Memory B cell (primary cell): ENCODE measurements at regions not wholly inside any gene's neighbourhood (a gene's known extent, or its start where the extent isn't known, plus 50 kb on each side); places are given as distances from the start of the nearest gene placed in this dataset.

Experiments used
- ATAC-seq: fragments of 150-1000 bp; cut with Tn5 transposase; 2 replicates; pipeline ENCODE4 v1.10.0; 2021; ENCODE audit warnings: low read depth, mild to moderate bottlenecking, moderate library complexity
- DNase-seq, 2 donors: peaks; one replicate each; pipeline ENCODE4 v3.0.0; 2022; ENCODE audit warnings: low spot score in 2 of 2
- H3K27ac Mint-ChIP-seq: one replicate; pipeline ENCODE4 v1.8.0; 2022; ENCODE audit warnings: mild to moderate bottlenecking, moderate library complexity, mixed read lengths
- H3K27me3 Mint-ChIP-seq: one replicate; pipeline ENCODE4 v1.8.0; 2022; ENCODE audit warnings: mixed read lengths
- H3K36me3 Mint-ChIP-seq: one replicate; pipeline ENCODE4 v1.8.0; 2022; ENCODE audit warnings: mild to moderate bottlenecking, mixed read lengths
- H3K4me1 Mint-ChIP-seq: one replicate; pipeline ENCODE4 v1.8.0; 2022; ENCODE audit warnings: mixed read lengths
- H3K4me3 Mint-ChIP-seq: one replicate; pipeline ENCODE4 v1.8.0; 2022; ENCODE audit warnings: mild to moderate bottlenecking, moderate library complexity, mixed read lengths
- H3K9me3 Mint-ChIP-seq: one replicate; pipeline ENCODE4 v1.8.0; 2022; ENCODE audit warnings: mixed read lengths

- Mint-ChIP-seq H3K4me3 (no peak overlapping the region), H3K27ac (no peak overlapping the region), H3K27me3 (no peaks in the 10 kb centered on the region), H3K9me3 (no peaks in the 10 kb centered on the region), H3K36me3 (no peaks in the 10 kb centered on the region), H3K4me1 (no peaks in the 10 kb centered on the region)
- no peak for DNase-seq
- no peak for ATAC-seq
These were observed 107.1 kb upstream of the LGSN start for GRCh38 chr6:63426844-63427243.

GRCh38 chr6:63427951-63428350 lies 108.2 kb upstream of the LGSN start:
- Mint-ChIP-seq H3K9me3 (no peaks in the 10 kb centered on the region), H3K4me1 (no peaks in the 10 kb centered on the region), H3K27ac (no peak overlapping the region), H3K36me3 (no peaks in the 10 kb centered on the region), H3K27me3 (no peaks in the 10 kb centered on the region), H3K4me3 (no peak overlapping the region)
- DNase-seq (no peak), ATAC-seq (no peak)

GRCh38 chr6:63430985-63431519 lies 111.3 kb upstream of the LGSN start:
- Mint-ChIP-seq H3K27me3 (no peaks in the 10 kb centered on the region), H3K4me1 (no peaks in the 10 kb centered on the region), H3K27ac (no peak overlapping the region), H3K4me3 (no peak overlapping the region), H3K9me3 (no peaks in the 10 kb centered on the region), H3K36me3 (no peaks in the 10 kb centered on the region)
- DNase-seq (no peak), ATAC-seq (no peak)

DNA sequence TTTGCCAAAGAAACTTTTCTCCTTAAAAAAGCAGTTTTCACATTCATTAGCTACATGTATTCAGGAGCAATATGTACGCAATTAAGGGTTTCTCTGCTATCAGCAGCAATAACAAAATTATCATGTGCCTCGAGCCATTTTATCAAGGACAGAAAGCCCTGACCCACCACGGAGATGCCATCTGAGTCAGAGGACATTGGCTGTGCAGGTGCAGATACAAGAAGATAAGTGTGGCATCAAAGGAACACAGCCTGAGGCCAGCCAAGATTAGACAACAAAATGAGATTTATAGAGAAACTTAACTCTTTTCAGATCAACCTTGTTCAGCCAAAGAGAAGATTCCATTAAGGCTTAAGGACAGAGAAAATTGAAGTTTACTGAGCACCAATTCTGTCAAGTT lies 115.2 kb upstream of the LGSN start:
- Mint-ChIP-seq H3K9me3 (no peaks in the 10 kb centered on the region), H3K4me3 (no peak overlapping the region), H3K4me1 (no peaks in the 10 kb centered on the region), H3K36me3 (no peaks in the 10 kb centered on the region), H3K27ac (no peak overlapping the region), H3K27me3 (no peaks in the 10 kb centered on the region)
- ATAC-seq (no peak), DNase-seq (no peak)

GRCh38 chr6:63436356-63436755 lies 116.6 kb upstream of the LGSN start:
- Mint-ChIP-seq H3K9me3 (no peaks in the 10 kb centered on the region), H3K27me3 (no peaks in the 10 kb centered on the region), H3K4me3 (no peak overlapping the region), H3K4me1 (peaks cover 3% of the 10 kb centered on the region), H3K27ac (no peak overlapping the region), H3K36me3 (no peaks in the 10 kb centered on the region)
- DNase-seq (no peak), ATAC-seq (no peak)

GRCh38 chr6:63437058-63437457 lies 117.3 kb upstream of the LGSN start:
- Mint-ChIP-seq H3K36me3 (no peaks in the 10 kb centered on the region), H3K4me1 (peaks cover 3% of the 10 kb centered on the region), H3K27me3 (no peaks in the 10 kb centered on the region), H3K27ac (no peak overlapping the region), H3K9me3 (no peaks in the 10 kb centered on the region), H3K4me3 (no peak overlapping the region)
- DNase-seq: no peak
- no peak for ATAC-seq

GRCh38 chr6:63440057-63440456 lies 120.3 kb upstream of the LGSN start:
- Mint-ChIP-seq H3K27me3 (no peaks in the 10 kb centered on the region), H3K4me3 (no peak overlapping the region), H3K36me3 (no peaks in the 10 kb centered on the region), H3K27ac (no peak overlapping the region), H3K9me3 (no peaks in the 10 kb centered on the region), H3K4me1 (peaks cover 3% of the 10 kb centered on the region)
- DNase-seq (no peak), ATAC-seq (no peak)

GRCh38 chr6:63440594-63440993 lies 120.8 kb upstream of the LGSN start:
- DNase-seq: no peak
- Mint-ChIP-seq H3K9me3 (no peaks in the 10 kb centered on the region), H3K36me3 (no peaks in the 10 kb centered on the region), H3K4me1 (peaks cover 3% of the 10 kb centered on the region), H3K27ac (no peak overlapping the region), H3K27me3 (no peaks in the 10 kb centered on the region), H3K4me3 (no peak overlapping the region)
- ATAC-seq: no peak

- Mint-ChIP-seq H3K4me3 (no peak overlapping the region), H3K4me1 (peaks cover 3% of the 10 kb centered on the region), H3K9me3 (no peaks in the 10 kb centered on the region), H3K36me3 (no peaks in the 10 kb centered on the region), H3K27me3 (no peaks in the 10 kb centered on the region), H3K27ac (no peak overlapping the region)
- DNase-seq (no peak), ATAC-seq (no peak)
These were observed 121.6 kb upstream of the LGSN start for GRCh38 chr6:63441266-63441956.

- Mint-ChIP-seq H3K4me3 (no peak overlapping the region), H3K27me3 (no peaks in the 10 kb centered on the region)
These were observed 123.1 kb upstream of the LGSN start for GRCh38 chr6:63442870-63443269.

DNA sequence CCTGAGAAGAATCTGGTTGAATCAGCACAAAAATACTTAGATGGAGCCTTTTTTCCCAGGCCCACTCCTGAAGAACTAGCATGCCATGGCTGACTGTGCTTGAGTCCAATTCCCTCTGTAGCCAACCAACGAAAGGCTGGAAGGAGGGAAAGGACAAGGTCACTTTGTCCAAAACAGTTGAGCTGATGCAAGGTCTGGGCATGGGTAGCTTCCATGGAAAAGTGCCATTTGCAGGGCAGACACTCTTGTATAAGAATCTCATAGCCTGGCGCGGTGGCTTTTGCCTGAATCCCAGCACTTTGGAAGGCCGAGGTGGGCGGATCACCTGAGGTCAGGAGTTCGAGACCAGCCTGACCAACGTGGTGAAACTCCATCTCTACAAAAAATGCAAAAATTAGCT lies 125.0 kb upstream of the LGSN start:
- H3K4me3 Mint-ChIP-seq: no peak overlapping the region
- no peaks in the 10 kb centered on the region for H3K9me3 Mint-ChIP-seq
- H3K36me3 Mint-ChIP-seq: no peaks in the 10 kb centered on the region
- H3K27me3 Mint-ChIP-seq: no peaks in the 10 kb centered on the region
- DNase-seq: no peak
- H3K4me1 Mint-ChIP-seq: peaks cover 3% of the 10 kb centered on the region
- H3K27ac Mint-ChIP-seq: no peak overlapping the region
- ATAC-seq: no peak

More at GRCh38 chr6:63442870-63443269, 123.1 kb upstream of the LGSN start:
- ATAC-seq (no peak), DNase-seq (no peak)
- H3K36me3 Mint-ChIP-seq: no peaks in the 10 kb centered on the region
- peaks cover 3% of the 10 kb centered on the region for H3K4me1 Mint-ChIP-seq
- no peaks in the 10 kb centered on the region for H3K9me3 Mint-ChIP-seq
- H3K27ac Mint-ChIP-seq: no peak overlapping the region

GRCh38 chr6:63446405-63446804 lies 125.9 kb upstream of the LOC128125822 start:
- ATAC-seq (no peak), DNase-seq (no peak)
- H3K4me1 Mint-ChIP-seq: no peaks in the 10 kb centered on the region
- H3K4me3 Mint-ChIP-seq: no peak overlapping the region
- H3K27me3 Mint-ChIP-seq: no peaks in the 10 kb centered on the region
- no peaks in the 10 kb centered on the region for H3K9me3 Mint-ChIP-seq
- no peak overlapping the region for H3K27ac Mint-ChIP-seq
- no peaks in the 10 kb centered on the region for H3K36me3 Mint-ChIP-seq

DNA sequence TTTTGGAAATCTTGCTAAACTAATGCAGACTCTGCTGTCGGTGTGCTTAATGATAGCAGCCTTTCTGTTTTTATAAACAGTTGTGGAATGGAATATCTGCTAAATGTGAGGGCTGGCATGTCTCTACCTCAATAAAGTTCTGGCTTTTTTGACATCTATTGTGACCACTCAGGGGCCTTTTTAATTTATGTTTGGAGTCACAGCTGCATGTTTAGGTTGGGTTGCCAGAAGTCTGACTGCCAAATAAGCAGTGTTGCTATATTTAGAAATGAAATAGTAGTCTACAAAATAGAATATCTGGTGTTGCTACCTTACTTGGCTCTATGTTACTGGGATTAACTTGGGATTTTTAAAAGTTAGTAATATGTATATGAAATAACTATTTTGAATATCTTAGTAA lies 125.1 kb upstream of the LOC128125822 start:
- Mint-ChIP-seq H3K9me3 (no peaks in the 10 kb centered on the region), H3K4me3 (no peak overlapping the region), H3K4me1 (no peaks in the 10 kb centered on the region), H3K27me3 (no peaks in the 10 kb centered on the region), H3K27ac (no peak overlapping the region), H3K36me3 (no peaks in the 10 kb centered on the region)
- ATAC-seq: no peak
- no peak for DNase-seq

GRCh38 chr6:63448229-63448628 lies 124.1 kb upstream of the LOC128125822 start:
- no peak for ATAC-seq
- no peak for DNase-seq
- Mint-ChIP-seq H3K4me1 (no peaks in the 10 kb centered on the region), H3K4me3 (no peak overlapping the region), H3K9me3 (no peaks in the 10 kb centered on the region), H3K36me3 (no peaks in the 10 kb centered on the region), H3K27ac (no peak overlapping the region), H3K27me3 (no peaks in the 10 kb centered on the region)

DNA sequence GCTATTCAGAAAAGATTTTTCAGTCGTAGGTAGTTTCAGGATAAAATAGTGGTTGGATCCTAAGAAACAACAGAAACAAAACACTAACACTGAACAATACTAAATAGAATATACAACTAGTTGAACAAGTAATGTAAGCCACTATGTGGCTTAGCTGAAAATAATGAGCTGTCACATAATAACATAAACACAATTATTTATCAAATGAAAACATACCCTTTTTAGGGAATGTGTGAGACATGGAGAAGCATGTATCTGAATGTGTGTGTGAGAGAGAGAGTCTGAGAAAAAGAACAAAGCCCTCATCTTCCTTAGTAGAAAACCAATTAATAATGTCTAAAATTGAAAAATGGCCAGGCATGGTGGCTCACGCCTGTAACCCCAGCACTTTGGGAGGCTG lies 122.6 kb upstream of the LOC128125822 start:
- Mint-ChIP-seq H3K4me3 (no peak overlapping the region), H3K4me1 (no peaks in the 10 kb centered on the region), H3K27me3 (no peaks in the 10 kb centered on the region), H3K36me3 (no peaks in the 10 kb centered on the region), H3K9me3 (no peaks in the 10 kb centered on the region), H3K27ac (no peak overlapping the region)
- ATAC-seq (no peak), DNase-seq (no peak)
